Osteoblast (primary cell): ENCODE measurements at regions not wholly inside any gene's neighbourhood (a gene's known extent, or its start where the extent isn't known, plus 50 kb on each side); places are given as distances from the start of the nearest gene placed in this dataset.

Experiments used
- DNase-seq: peaks from one replicate; pipeline ENCODE4 v3.0.0; 2011; ENCODE audit warnings: low spot score, mixed read lengths; ENCODE audit not compliant: insufficient read length; ENCODE audit errors: missing footprints
- H2AFZ ChIP-seq: 2 replicates; pipeline ENCODE4 v1.6.0; 2011; ENCODE audit warnings: mild to moderate bottlenecking, low read length
- H3K27ac ChIP-seq: 2 replicates; pipeline ENCODE4 v1.5.1; 2011; ENCODE audit warnings: mild to moderate bottlenecking, low read depth, low read length, moderate library complexity
- H3K27me3 ChIP-seq: 2 replicates; pipeline ENCODE4 v1.6.0; 2012; ENCODE audit warnings: mild to moderate bottlenecking, control low read depth, inconsistent platforms, low read length, moderate library complexity; ENCODE audit not compliant: insufficient read depth
- H3K36me3 ChIP-seq: 2 replicates; pipeline ENCODE4 v1.5.1; 2011; ENCODE audit warnings: mild to moderate bottlenecking, low read length, control low read depth, moderate library complexity; ENCODE audit not compliant: insufficient read depth
- H3K4me1 ChIP-seq: 2 replicates; pipeline ENCODE4 v1.5.1; 2011; ENCODE audit warnings: mild to moderate bottlenecking, low read length, control low read depth, moderate library complexity; ENCODE audit not compliant: insufficient read depth
- H3K4me2 ChIP-seq: 2 replicates; pipeline ENCODE4 v1.6.0; 2011; ENCODE audit warnings: mild to moderate bottlenecking, low read length; ENCODE audit not compliant: insufficient read depth
- H3K4me3 ChIP-seq: fragments of 200-600 bp; sonication (generic); 3 replicates; pipeline ENCODE4 v1.5.1; 2012; ENCODE audit warnings: mild to moderate bottlenecking, low read length, inconsistent platforms; ENCODE audit not compliant: insufficient read depth
- H3K79me2 ChIP-seq: 2 replicates; pipeline ENCODE4 v1.6.0; 2012; ENCODE audit warnings: mild to moderate bottlenecking, low read length, control low read depth, inconsistent platforms; ENCODE audit not compliant: insufficient read depth
- H3K9me3 ChIP-seq: 2 replicates; pipeline ENCODE4 v1.5.1; 2011; ENCODE audit warnings: low read depth, low read length, control low read depth
- H4K20me1 ChIP-seq: 2 replicates; pipeline ENCODE4 v1.6.0; 2012; ENCODE audit warnings: mild to moderate bottlenecking, low read length, control low read depth; ENCODE audit not compliant: insufficient read depth
- TF ChIP-seq, protein P1 (sequence below): IDR thresholded peaks from 2 replicates; pipeline ENCODE4 v1.5.1; 2011; ENCODE audit warnings: mild to moderate bottlenecking, low read depth, low read length, moderate library complexity; ENCODE audit errors: extremely low read depth

DNA sequence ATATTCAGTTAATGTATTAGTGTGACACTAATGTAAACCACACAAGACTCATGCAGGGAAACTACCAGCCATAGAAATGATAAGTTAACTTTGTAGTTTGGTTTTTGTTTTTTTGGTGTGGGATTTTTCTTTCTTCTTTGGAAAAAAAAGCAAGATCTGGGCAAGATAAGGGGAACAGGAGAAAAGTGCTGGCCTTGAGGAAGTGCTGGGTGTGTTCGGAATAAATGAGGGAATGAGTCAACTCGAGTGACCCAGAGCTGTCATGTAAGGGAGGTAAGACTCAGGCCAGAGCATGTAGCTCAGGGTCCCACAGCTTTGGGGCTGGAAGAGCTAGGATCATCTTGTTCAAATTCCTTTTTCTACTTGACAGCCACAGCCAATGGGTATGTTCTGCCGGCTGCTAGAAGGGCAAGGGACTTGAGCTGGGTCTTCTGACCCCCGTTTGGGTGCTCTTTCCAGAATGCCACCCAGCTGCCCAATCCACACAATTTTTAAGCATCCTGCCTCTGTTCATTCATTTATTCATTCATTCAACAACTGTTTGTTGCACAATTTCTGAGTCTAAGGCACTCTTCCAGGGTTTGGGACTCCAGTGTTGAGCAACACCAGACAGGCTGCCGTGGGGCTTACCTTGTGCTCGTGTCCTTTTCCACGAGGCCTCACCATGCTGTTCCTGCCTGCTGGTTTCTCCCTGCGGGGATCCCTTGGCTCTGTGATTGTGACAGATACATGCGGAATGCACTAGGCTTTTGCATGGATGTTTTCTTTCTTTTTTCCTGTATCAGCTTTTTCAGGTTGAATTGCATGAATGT lies 54.5 kb downstream of the CLDN34 start:
- DNase-seq, result no peak
- peaks cover 31% of the 10 kb centered on the region for H3K4me1 ChIP-seq
- peaks cover 12% of the 10 kb centered on the region for H4K20me1 ChIP-seq
- no peak overlapping the region for H2AFZ ChIP-seq
- TF ChIP-seq, protein P1, sequence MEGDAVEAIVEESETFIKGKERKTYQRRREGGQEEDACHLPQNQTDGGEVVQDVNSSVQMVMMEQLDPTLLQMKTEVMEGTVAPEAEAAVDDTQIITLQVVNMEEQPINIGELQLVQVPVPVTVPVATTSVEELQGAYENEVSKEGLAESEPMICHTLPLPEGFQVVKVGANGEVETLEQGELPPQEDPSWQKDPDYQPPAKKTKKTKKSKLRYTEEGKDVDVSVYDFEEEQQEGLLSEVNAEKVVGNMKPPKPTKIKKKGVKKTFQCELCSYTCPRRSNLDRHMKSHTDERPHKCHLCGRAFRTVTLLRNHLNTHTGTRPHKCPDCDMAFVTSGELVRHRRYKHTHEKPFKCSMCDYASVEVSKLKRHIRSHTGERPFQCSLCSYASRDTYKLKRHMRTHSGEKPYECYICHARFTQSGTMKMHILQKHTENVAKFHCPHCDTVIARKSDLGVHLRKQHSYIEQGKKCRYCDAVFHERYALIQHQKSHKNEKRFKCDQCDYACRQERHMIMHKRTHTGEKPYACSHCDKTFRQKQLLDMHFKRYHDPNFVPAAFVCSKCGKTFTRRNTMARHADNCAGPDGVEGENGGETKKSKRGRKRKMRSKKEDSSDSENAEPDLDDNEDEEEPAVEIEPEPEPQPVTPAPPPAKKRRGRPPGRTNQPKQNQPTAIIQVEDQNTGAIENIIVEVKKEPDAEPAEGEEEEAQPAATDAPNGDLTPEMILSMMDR, result no peak
- H3K79me2 ChIP-seq, result peaks cover 76% of the 10 kb centered on the region
- H3K27me3 ChIP-seq, result no peaks in the 10 kb centered on the region
- H3K9me3 ChIP-seq, result no peaks in the 10 kb centered on the region
- H3K36me3 ChIP-seq, result no peaks in the 10 kb centered on the region
- no peak overlapping the region for H3K4me3 ChIP-seq
- H3K4me2 ChIP-seq, result no peak overlapping the region
- no peak overlapping the region for H3K27ac ChIP-seq

DNA sequence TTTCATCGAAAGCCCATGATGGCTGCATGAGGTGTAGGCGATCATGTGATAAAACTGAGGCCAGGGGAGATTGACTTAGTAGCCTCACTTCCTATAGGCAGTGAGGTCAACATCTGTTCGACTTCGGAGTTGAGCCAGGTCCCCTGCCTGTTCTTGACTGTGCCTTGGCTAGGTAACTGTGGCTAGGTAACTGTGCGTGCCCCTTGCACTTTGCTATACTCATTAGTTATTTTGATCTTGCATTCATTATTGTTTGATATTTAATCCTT lies 55.0 kb downstream of the CLDN34 start:
- Histone ChIP-seq H3K4me1 (peaks cover 27% of the 10 kb centered on the region), H3K9me3 (no peaks in the 10 kb centered on the region), H3K27me3 (no peaks in the 10 kb centered on the region), H3K36me3 (no peaks in the 10 kb centered on the region), H3K4me2 (no peak overlapping the region), H3K4me3 (no peak overlapping the region), H3K79me2 (peaks cover 74% of the 10 kb centered on the region), H2AFZ (no peak overlapping the region), H3K27ac (no peak overlapping the region), H4K20me1 (peaks cover 15% of the 10 kb centered on the region)
- DNase-seq, result no peak
- TF ChIP-seq, protein P1, result no peak

DNA sequence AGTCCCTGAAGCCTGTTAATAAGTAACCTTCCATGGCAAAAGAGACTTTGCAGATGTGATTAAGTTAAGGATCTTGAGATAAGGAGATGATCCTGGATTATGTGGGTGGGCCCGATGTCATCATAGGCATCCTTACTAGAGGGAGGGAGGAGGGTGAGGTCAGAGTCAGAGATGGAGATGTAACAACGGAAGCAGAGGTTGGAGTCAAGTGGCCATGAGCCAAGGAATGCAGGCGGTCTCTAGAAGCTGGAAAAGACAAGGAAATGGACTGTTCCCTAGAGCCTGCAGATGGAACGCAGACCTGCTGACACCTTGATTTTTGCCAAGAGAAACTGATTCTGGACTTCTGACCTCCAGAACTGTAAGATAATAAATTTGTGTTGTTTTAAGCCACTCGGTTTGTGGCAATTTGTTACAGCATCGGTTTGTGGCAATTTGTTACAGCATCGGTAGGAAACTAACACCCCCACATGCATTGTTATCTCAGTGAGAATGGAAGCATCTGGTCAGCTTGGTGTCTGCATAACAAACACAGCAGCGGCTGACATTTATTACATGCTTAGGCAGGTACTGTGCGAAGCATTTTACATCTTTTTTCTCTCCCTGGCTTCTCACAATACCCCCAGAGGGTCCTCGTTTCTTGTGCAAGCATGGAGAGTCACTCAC lies 55.6 kb downstream of the CLDN34 start:
- H4K20me1 ChIP-seq, result peaks cover 20% of the 10 kb centered on the region
- H2AFZ ChIP-seq, result no peak overlapping the region
- DNase-seq, result no peak
- peaks cover 74% of the 10 kb centered on the region for H3K79me2 ChIP-seq
- H3K27me3 ChIP-seq, result no peaks in the 10 kb centered on the region
- TF ChIP-seq, protein P1, result no peak
- H3K4me2 ChIP-seq, result no peak overlapping the region
- H3K36me3 ChIP-seq, result no peaks in the 10 kb centered on the region
- H3K4me1 ChIP-seq, result peaks cover 22% of the 10 kb centered on the region
- no peaks in the 10 kb centered on the region for H3K9me3 ChIP-seq
- no peak overlapping the region for H3K27ac ChIP-seq
- H3K4me3 ChIP-seq, result no peak overlapping the region

DNA sequence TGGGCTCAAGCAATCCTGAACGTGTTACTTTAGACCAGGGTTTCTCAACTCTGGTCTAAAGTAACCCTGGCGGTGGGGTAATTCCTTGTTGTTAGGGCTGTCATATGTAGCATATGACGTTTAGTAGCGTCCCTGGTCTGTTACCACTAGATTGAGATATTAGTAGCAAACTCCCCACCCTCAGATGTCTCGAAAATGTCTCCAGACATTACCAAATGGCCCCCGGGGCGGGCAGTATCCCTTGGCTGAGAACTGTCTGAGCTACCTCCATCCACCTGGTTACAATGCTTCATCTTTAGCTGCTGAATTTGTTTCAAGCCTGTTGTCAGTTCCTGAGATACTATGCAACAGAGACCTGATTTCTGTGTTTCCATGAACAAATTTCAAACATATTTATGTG lies 56.7 kb downstream of the CLDN34 start:
- peaks cover 22% of the 10 kb centered on the region for H4K20me1 ChIP-seq
- H3K27me3 ChIP-seq, result no peaks in the 10 kb centered on the region
- no peak overlapping the region for H3K27ac ChIP-seq
- no peak overlapping the region for H3K4me3 ChIP-seq
- TF ChIP-seq, protein P1, result no peak
- no peaks in the 10 kb centered on the region for H3K9me3 ChIP-seq
- no peak for DNase-seq
- no peak overlapping the region for H2AFZ ChIP-seq
- H3K36me3 ChIP-seq, result no peaks in the 10 kb centered on the region
- peaks cover 66% of the 10 kb centered on the region for H3K79me2 ChIP-seq
- peaks cover 16% of the 10 kb centered on the region for H3K4me1 ChIP-seq
- no peak overlapping the region for H3K4me2 ChIP-seq
